K562 (cell line): ENCODE measurements at regions not wholly inside any gene's neighbourhood (a gene's known extent, or its start where the extent isn't known, plus 50 kb on each side); places are given as distances from the start of the nearest gene placed in this dataset.

Experiments
- ATAC-seq: fragments of 200-7000 bp; cut with Tn5 transposase; 3 replicates; pipeline ENCODE4 v1.9.1; 2020; ENCODE audit warnings: moderate library complexity
- BruUV-seq: library from RNA; stranded (reverse); fragments of 400-500 nt; replicated peaks from 2 replicates; lab custom pipeline; 2021; lab: Mats Ljungman, UMichigan
- CTCF ChIA-PET: fragments of 300-600 bp; formaldehyde crosslinking; extraction: SDS; loops from one replicate; lab custom pipeline; 2021; ENCODE audit warnings: low intra/inter-chr PET ratio; lab: Yijun Ruan, JAX
- POLR2A ChIA-PET: fragments of 300-600, 350-650 bp; sonication (Branson Sonifier 250); formaldehyde crosslinking; extraction: SDS; loops from one replicate; lab custom pipeline; 2021; ENCODE audit warnings: antibody characterized with exemption, inconsistent platforms; lab: Yijun Ruan, JAX
- DNase-seq, 4 experiments: peaks; one replicate each; pipeline versions ENCODE4 v3.0.0 to v3.0.0-alpha.2; 2011 to 2018; ENCODE audit warnings: low spot score in 3 of 4, mixed read lengths in 3 of 4; ENCODE audit errors: extremely low read depth in 1 of 4
- FAIRE-seq: peaks from 2 replicates; lab custom pipeline; 2011; peaks lifted over from hg19 to GRCh38; lab: Jason Lieb, UNC
- H2AFZ ChIP-seq: 2 replicates; pipeline ENCODE4 v1.6.0; 2011; ENCODE audit warnings: low read depth, low read length, control low read depth, inconsistent platforms
- H3K27ac ChIP-seq: fragments of 200-600 bp; 3 replicates; pipeline ENCODE4 v1.8.0; 2011; ENCODE audit warnings: low read depth, mild to moderate bottlenecking, control low read depth, inconsistent platforms, low read length, moderate library complexity, mixed read lengths; ENCODE audit errors: extremely low read depth
- H3K27me3 ChIP-seq, 2 experiments: fragments of 300-600 bp in 1 of 2; 2 replicates in 1 of 2; 3 replicates in 1 of 2; pipeline versions ENCODE4 v1.6.0 to v1.8.0; 2011; ENCODE audit warnings: inconsistent platforms in 2 of 2, low read length in 2 of 2, mild to moderate bottlenecking in 1 of 2, mixed read lengths in 1 of 2, moderate library complexity in 1 of 2; ENCODE audit not compliant: control insufficient read depth in 2 of 2, insufficient read depth in 2 of 2
- H3K36me3 ChIP-seq: fragments of 300-600 bp; 3 replicates; pipeline ENCODE4 v1.8.0; 2011; ENCODE audit warnings: mild to moderate bottlenecking, low read length, inconsistent platforms; ENCODE audit not compliant: control insufficient read depth, insufficient read depth
- H3K4me1 ChIP-seq, 2 experiments: fragments of 200-600 bp in 1 of 2; replicated peaks in 1 of 2; 2 replicates in 1 of 2; 3 replicates in 1 of 2; pipeline versions ENCODE4 v1.5.1 to v1.8.0; 2011; ENCODE audit warnings: inconsistent platforms in 2 of 2, low read length in 2 of 2, mild to moderate bottlenecking in 1 of 2, mixed read lengths in 1 of 2, moderate library complexity in 1 of 2; ENCODE audit not compliant: control insufficient read depth in 2 of 2, insufficient read depth in 2 of 2
- H3K4me2 ChIP-seq: 2 replicates; pipeline ENCODE4 v1.6.1; 2011; ENCODE audit warnings: low read length, control low read depth, inconsistent platforms, mixed read lengths; ENCODE audit not compliant: insufficient read depth
- H3K4me3 ChIP-seq: fragments of 200-600 bp; sonication (generic), shearing (Covaris generic); 2 replicates; pipeline ENCODE4 v1.5.1; 2016; ENCODE audit warnings: control low read depth, inconsistent platforms
- H3K79me2 ChIP-seq: fragments of 200-600 bp; 3 replicates; pipeline ENCODE4 v1.8.0; 2011; ENCODE audit warnings: low read length, inconsistent platforms; ENCODE audit not compliant: control insufficient read depth, insufficient read depth
- H3K9ac ChIP-seq, 2 experiments: 2 replicates each; pipeline versions ENCODE4 v1.6.0 to v1.6.1; 2011; ENCODE audit warnings: low read depth in 2 of 2, low read length in 2 of 2, control low read depth in 1 of 2, inconsistent platforms in 1 of 2, mild to moderate bottlenecking in 1 of 2, mixed read lengths in 1 of 2; ENCODE audit not compliant: insufficient read depth in 1 of 2
- H3K9me1 ChIP-seq: one replicate; pipeline ENCODE4 v1.6.0; 2011; ENCODE audit warnings: inconsistent platforms, mild to moderate bottlenecking, low read length, moderate library complexity; ENCODE audit not compliant: control insufficient read depth, insufficient read depth
- H3K9me3 ChIP-seq: replicated peaks from 2 replicates; pipeline ENCODE4 v1.5.1; 2011; ENCODE audit warnings: low read depth, low read length, inconsistent platforms; ENCODE audit not compliant: control insufficient read depth, insufficient read depth
- H4K20me1 ChIP-seq: replicated peaks from 2 replicates; pipeline ENCODE4 v1.6.1; 2011; ENCODE audit warnings: low read length, inconsistent platforms, mixed read lengths; ENCODE audit not compliant: control insufficient read depth, insufficient read depth
- CREB3L1 ChIP-seq: fragments of 450-650 bp; IDR thresholded peaks from 2 replicates; pipeline ENCODE4 v1.6.1; 2014; ENCODE audit warnings: low read depth, mild to moderate bottlenecking, moderate library complexity, borderline replicate concordance
- HMBOX1 ChIP-seq: sonication (generic); IDR thresholded peaks from 2 replicates; pipeline ENCODE4 v1.6.1; 2016
- ILK ChIP-seq: fragments of 450-650 bp; IDR thresholded peaks from 2 replicates; pipeline ENCODE4 v1.6.1; 2016; ENCODE audit warnings: missing genetic modification characterization, low read depth, mild to moderate bottlenecking, missing compliant biosample characterization, moderate library complexity, borderline replicate concordance
- IRF1 ChIP-seq: sonication (generic); formaldehyde crosslinking; IDR thresholded peaks from 2 replicates; pipeline ENCODE4 v1.8.0; 2022; ENCODE audit warnings: missing genetic modification reagents, mild to moderate bottlenecking, borderline replicate concordance
- MNT ChIP-seq, 2 experiments: fragments of 450-650 bp; conservative IDR thresholded peaks; 2 replicates each; pipeline ENCODE4 v1.6.1; 2017; ENCODE audit warnings: mild to moderate bottlenecking in 2 of 2, moderate library complexity in 2 of 2
- MYC ChIP-seq, 2 experiments: fragments of 250-450 bp in 1 of 2; sonication (Bioruptor Pico) in 1 of 2; IDR thresholded peaks; 2 replicates each; pipeline versions ENCODE4 v1.5.1 to v1.6.1; 2012 to 2021; ENCODE audit warnings: low read depth in 2 of 2, borderline replicate concordance in 1 of 2, improper control_type of control experiment in 1 of 2, low read length in 1 of 2, mild to moderate bottlenecking in 1 of 2, moderate library complexity in 1 of 2
- NONO ChIP-seq, 2 experiments: fragments of 200-400 bp in 1 of 2; fragments of 450-650 bp in 1 of 2; formaldehyde crosslinking in 1 of 2; IDR thresholded peaks; 2 replicates each; pipeline ENCODE4 v1.6.1; 2017; ENCODE audit warnings: low read depth in 2 of 2, mild to moderate bottlenecking in 2 of 2, moderate library complexity in 2 of 2, low read length in 1 of 2
- PHTF2 ChIP-seq: fragments of 250-450 bp; sonication (Bioruptor Pico); IDR thresholded peaks from 2 replicates; pipeline ENCODE4 v1.5.0; 2021; ENCODE audit warnings: mild to moderate bottlenecking
- RHOXF2B ChIP-seq: fragments of 250-450 bp; sonication (Bioruptor Pico); conservative IDR thresholded peaks from 2 replicates; pipeline ENCODE4 v1.5.1; 2021
- SNRNP70 ChIP-seq: fragments of 200-400 bp; formaldehyde crosslinking; optimal IDR thresholded peaks from 2 replicates; pipeline ENCODE3; 2017; ENCODE audit warnings: low read depth, low read length
- STAG1 ChIP-seq: sonication (generic); formaldehyde crosslinking; IDR thresholded peaks from 2 replicates; pipeline ENCODE4 v1.5.0; 2020; ENCODE audit warnings: missing genetic modification reagents, borderline replicate concordance
- XRCC5 ChIP-seq: fragments of 200-400 bp; formaldehyde crosslinking; IDR thresholded peaks from 2 replicates; pipeline ENCODE4 v1.6.1; 2017; ENCODE audit warnings: low read depth, mild to moderate bottlenecking, low read length
- ZNF324 ChIP-seq: fragments of 250-450 bp; sonication (Bioruptor Pico); IDR thresholded peaks from 2 replicates; pipeline ENCODE4 v1.4.0; 2020; ENCODE audit warnings: mild to moderate bottlenecking
- ZNF445 ChIP-seq: fragments of 250-450 bp; sonication (Bioruptor Pico); IDR thresholded peaks from 2 replicates; pipeline ENCODE4 v1.4.0; 2020; ENCODE audit warnings: low read depth, mild to moderate bottlenecking, moderate library complexity
- WGBS: fragments of 100-300 bp; shearing (Covaris generic); methylation state at CpG from one replicate; pipeline ENCODE4 v1.1.6; 2016; ENCODE audit warnings: low coverage, mixed read lengths; ENCODE audit not compliant: insufficient coverage; ENCODE audit errors: missing lambda C conversion rate; 5-methylcytosine and 5-hydroxymethylcytosine counted together
- in situ Hi-C: fragments of 300-500 bp; cut with MboI; formaldehyde crosslinking; loops from 4 replicates; pipeline ENCODE4 v1.15.0; 2018; ENCODE audit warnings: inconsistent platforms, mixed read lengths
- intact Hi-C: fragments of 100-400 bp; cut with micrococcal nuclease; formaldehyde crosslinking; loops from 2 replicates; pipeline ENCODE4 v1.14.2; 2022

- POLR2A ChIA-PET = no interaction called here
- Histone ChIP-seq H3K4me3 (no peak overlapping the region), H4K20me1 (no peaks in the 10 kb centered on the region), H3K4me1 (no peaks in the 10 kb centered on the region), H3K9me1 (no peaks in the 10 kb centered on the region), H3K9ac (no peak overlapping the region), H3K27me3 (no peaks in the 10 kb centered on the region), H3K4me2 (no peak overlapping the region), H3K27ac (no peak overlapping the region), H3K9me3 (no peaks in the 10 kb centered on the region; the same call in 1 of the 2 replicates), H2AFZ (no peak overlapping the region), H3K79me2 (no peaks in the 10 kb centered on the region), H3K36me3 (no peaks in the 10 kb centered on the region)
- FAIRE-seq (no peak), ATAC-seq (no peak), DNase-seq (no peak)
- no TSS peak for BruUV-seq
- intact Hi-C loops = no loop called here
- in situ Hi-C loops = no loop called here
- CTCF ChIA-PET = no interaction called here
- 3% methylated on average over 2 of the region's 2 CpGs for WGBS
- TF ChIP-seq IRF1 (CRISPR knock-in tag) (no peak), CREB3L1 (no peak), PHTF2 (CRISPR knock-in tag) (no peak), HMBOX1 (no peak), ZNF324 (no peak), MYC (IDR thresholded peaks at IDR 0.05; ENCODE audit: low read depth, low read length) (no peak), MYC (CRISPR knock-in tag; IDR thresholded peaks at IDR 0.05; ENCODE audit: borderline replicate concordance, low read depth) (no peak), SNRNP70 (no peak), RHOXF2B (no peak), ILK (no peak), STAG1 (CRISPR knock-in tag) (no peak), MNT (conservative IDR thresholded peaks at IDR 0.05) (no peak), NONO (IDR thresholded peaks at IDR 0.05; ENCODE audit: low read depth in 2 of 2, low read length in 1 of 2) (no peak), XRCC5 (no peak), ZNF445 (CRISPR knock-in tag) (no peak)
Observed at GRCh38 chr5:100299261-100299660, 235.9 kb upstream of the FAM174A start.
